RWPE2 (cell line): ENCODE measurements at regions not wholly inside any gene's neighbourhood (a gene's known extent, or its start where the extent isn't known, plus 50 kb on each side); places are given as distances from the start of the nearest gene placed in this dataset.
A peak's percentile ranks its signal among the peaks of the same experiment; 100 is the strongest.

Source experiments
- ATAC-seq: fragments of 200-7000 bp; cut with Tn5 transposase; 3 replicates; pipeline ENCODE4 v1.9.1; 2021; ENCODE audit warnings: low read depth
- DNase-seq: peaks from one replicate; pipeline ENCODE4 v3.0.0-alpha.2; 2020; ENCODE audit warnings: low spot score
- H3K27ac ChIP-seq: fragments of 450-650 bp; 2 replicates; pipeline ENCODE4 v1.5.1; 2017; ENCODE audit warnings: mild to moderate bottlenecking; ENCODE audit not compliant: poor library complexity, severe bottlenecking
- H3K27me3 ChIP-seq: fragments of 250-450 bp; sonication (Bioruptor Pico); 2 replicates; pipeline ENCODE4 v1.5.1; 2021; ENCODE audit warnings: mild to moderate bottlenecking, moderate library complexity; ENCODE audit not compliant: insufficient read depth, poor library complexity, severe bottlenecking
- H3K36me3 ChIP-seq: fragments of 250-450 bp; sonication (Bioruptor Pico); 2 replicates; pipeline ENCODE4 v1.5.1; 2020; ENCODE audit warnings: low read depth, mild to moderate bottlenecking, moderate library complexity
- H3K4me1 ChIP-seq: fragments of 250-450 bp; sonication (Bioruptor Pico); 2 replicates; pipeline ENCODE4 v1.5.1; 2021; ENCODE audit warnings: mild to moderate bottlenecking, moderate library complexity; ENCODE audit not compliant: insufficient read depth, poor library complexity, severe bottlenecking
- H3K4me3 ChIP-seq: fragments of 250-450 bp; sonication (Bioruptor Pico); 2 replicates; pipeline ENCODE4 v1.5.1; 2021; ENCODE audit warnings: mild to moderate bottlenecking, moderate library complexity; ENCODE audit not compliant: severe bottlenecking
- H3K9me3 ChIP-seq: fragments of 250-450 bp; sonication (Bioruptor Pico); 2 replicates; pipeline ENCODE4 v1.5.1; 2021; ENCODE audit warnings: mild to moderate bottlenecking, moderate library complexity; ENCODE audit not compliant: severe bottlenecking
- CTCF ChIP-seq: fragments of 450-650 bp; IDR thresholded peaks from one replicate; pipeline ENCODE4 v1.5.1; 2017; ENCODE audit warnings: mild to moderate bottlenecking, moderate library complexity; ENCODE audit not compliant: poor library complexity, severe bottlenecking

GRCh38 chr4:10281996-10282395, 165.4 kb upstream of the WDR1 start:
- peak overlapping the region; percentile 89 for H3K27ac ChIP-seq

GRCh38 chr4:10279261-10279660, 162.7 kb upstream of the WDR1 start:
- no peak for ATAC-seq

More at GRCh38 chr4:10281996-10282395, 165.4 kb upstream of the WDR1 start:
- Histone ChIP-seq H3K9me3 (no peaks in the 10 kb centered on the region), H3K4me1 (peaks cover 41% of the 10 kb centered on the region), H3K36me3 (no peaks in the 10 kb centered on the region), H3K27me3 (no peaks in the 10 kb centered on the region), H3K4me3 (no peak overlapping the region)
- no peak for TF ChIP-seq CTCF
- DNase-seq (no peak), ATAC-seq (peak; percentile 57)

GRCh38 chr4:10278071-10278470, 161.5 kb upstream of the WDR1 start:
- no peak for TF ChIP-seq CTCF
- H3K4me1 ChIP-seq, result peaks cover 24% of the 10 kb centered on the region
- no peaks in the 10 kb centered on the region for H3K36me3 ChIP-seq
- H3K27ac ChIP-seq, result no peak overlapping the region
- H3K4me3 ChIP-seq, result no peak overlapping the region
- DNase-seq (no peak), ATAC-seq (no peak)
- H3K9me3 ChIP-seq, result no peaks in the 10 kb centered on the region
- H3K27me3 ChIP-seq, result no peaks in the 10 kb centered on the region

More at GRCh38 chr4:10279261-10279660, 162.7 kb upstream of the WDR1 start:
- DNase-seq, result no peak
- no peak for TF ChIP-seq CTCF
- no peaks in the 10 kb centered on the region for H3K36me3 ChIP-seq
- no peaks in the 10 kb centered on the region for H3K27me3 ChIP-seq
- no peaks in the 10 kb centered on the region for H3K9me3 ChIP-seq
- no peak overlapping the region for H3K4me3 ChIP-seq
- peaks cover 29% of the 10 kb centered on the region for H3K4me1 ChIP-seq
- H3K27ac ChIP-seq, result no peak overlapping the region

- no peak for ATAC-seq
- no peak overlapping the region for H3K27ac ChIP-seq
- no peak for TF ChIP-seq CTCF
Observed at GRCh38 chr4:10276152-10276551, 159.6 kb upstream of the WDR1 start.

GRCh38 chr4:10275696-10276095, 159.1 kb upstream of the WDR1 start:
- ATAC-seq (no peak), DNase-seq (no peak)
- TF ChIP-seq CTCF, result no peak
- no peak overlapping the region for H3K4me3 ChIP-seq
- no peak overlapping the region for H3K27ac ChIP-seq
- H3K4me1 ChIP-seq, result peaks cover 13% of the 10 kb centered on the region
- H3K9me3 ChIP-seq, result no peaks in the 10 kb centered on the region
- no peaks in the 10 kb centered on the region for H3K27me3 ChIP-seq
- H3K36me3 ChIP-seq, result no peaks in the 10 kb centered on the region

More at GRCh38 chr4:10276152-10276551, 159.6 kb upstream of the WDR1 start:
- Histone ChIP-seq H3K4me3 (no peak overlapping the region), H3K27me3 (no peaks in the 10 kb centered on the region), H3K9me3 (no peaks in the 10 kb centered on the region), H3K4me1 (peaks cover 13% of the 10 kb centered on the region), H3K36me3 (no peaks in the 10 kb centered on the region)
- no peak for DNase-seq
